Fibroblast of lung (primary cell): ENCODE measurements at regions not wholly inside any gene's neighbourhood (a gene's known extent, or its start where the extent isn't known, plus 50 kb on each side); places are given as distances from the start of the nearest gene placed in this dataset.

Experiments
- DNase-seq, 2 donors: peaks; one replicate each; pipeline versions ENCODE4 v3.0.0 to v3.0.0-alpha.2; 2010; ENCODE audit warnings: low read depth in 2 of 2
- H2AFZ ChIP-seq: 2 replicates; pipeline ENCODE4 v1.5.1; 2012; ENCODE audit warnings: low read length, control low read depth, inconsistent platforms
- H3K27ac ChIP-seq: 2 replicates; pipeline ENCODE4 v1.5.1; 2011; ENCODE audit warnings: low read length, control low read depth; ENCODE audit not compliant: insufficient read depth
- H3K27me3 ChIP-seq: 2 replicates; pipeline ENCODE4 v1.5.1; 2011; ENCODE audit warnings: mild to moderate bottlenecking, low read length; ENCODE audit not compliant: control insufficient read depth, insufficient read depth
- H3K36me3 ChIP-seq: 2 replicates; pipeline ENCODE4 v1.5.1; 2011; ENCODE audit warnings: low read length; ENCODE audit not compliant: control insufficient read depth, insufficient read depth
- H3K4me1 ChIP-seq: 2 replicates; pipeline ENCODE4 v1.5.1; 2011; ENCODE audit warnings: low read length; ENCODE audit not compliant: control insufficient read depth, insufficient read depth; ENCODE audit errors: extremely low read depth
- H3K4me2 ChIP-seq: 2 replicates; pipeline ENCODE4 v1.5.1; 2011; ENCODE audit warnings: low read length, control low read depth; ENCODE audit not compliant: insufficient read depth; ENCODE audit errors: extremely low read depth
- H3K4me3 ChIP-seq, 4 experiments: fragments of 200-600 bp in 1 of 4; sonication (generic) in 1 of 4; replicated peaks in 1 of 4; 2 replicates each; pipeline ENCODE4 v1.5.1; 2011 to 2016; ENCODE audit warnings: low read length in 4 of 4, low read depth in 3 of 4, mild to moderate bottlenecking in 3 of 4, control low read depth in 2 of 4, inconsistent platforms in 1 of 4, mixed read lengths in 1 of 4; ENCODE audit not compliant: insufficient read depth in 1 of 4; ENCODE audit errors: control extremely low read depth in 1 of 4
- H3K79me2 ChIP-seq: 2 replicates; pipeline ENCODE4 v1.5.1; 2012; ENCODE audit warnings: mild to moderate bottlenecking, low read length, inconsistent platforms; ENCODE audit not compliant: control insufficient read depth, insufficient read depth
- H3K9ac ChIP-seq: 2 replicates; pipeline ENCODE4 v1.5.1; 2011; ENCODE audit warnings: mild to moderate bottlenecking, low read length, control low read depth; ENCODE audit not compliant: insufficient read depth
- H3K9me3 ChIP-seq: 2 replicates; pipeline ENCODE4 v1.5.1; 2012; ENCODE audit warnings: low read depth, low read length; ENCODE audit not compliant: control insufficient read depth, insufficient read depth
- H4K20me1 ChIP-seq: 2 replicates; pipeline ENCODE4 v1.5.1; 2011; ENCODE audit warnings: low read length; ENCODE audit not compliant: control insufficient read depth, insufficient read depth; ENCODE audit errors: extremely low read depth
- EZH2 ChIP-seq: IDR thresholded peaks from 2 replicates; pipeline ENCODE4 v1.5.1; 2012; ENCODE audit warnings: low read length, control low read depth, mild to moderate bottlenecking; ENCODE audit errors: missing control alignments
- TF ChIP-seq, protein P1 (sequence below), 2 donors: IDR thresholded peaks in 1 of 2; conservative IDR thresholded peaks in 1 of 2; 1 replicate in 1 of 2; 2 replicates in 1 of 2; pipeline ENCODE4 v1.5.1; 2011 to 2012; ENCODE audit warnings: low read length in 2 of 2, control low read depth in 1 of 2, inconsistent platforms in 1 of 2, low read depth in 1 of 2, mild to moderate bottlenecking in 1 of 2

- no peaks in the 10 kb centered on the region for H3K4me1 ChIP-seq
- TF ChIP-seq, protein P1, sequence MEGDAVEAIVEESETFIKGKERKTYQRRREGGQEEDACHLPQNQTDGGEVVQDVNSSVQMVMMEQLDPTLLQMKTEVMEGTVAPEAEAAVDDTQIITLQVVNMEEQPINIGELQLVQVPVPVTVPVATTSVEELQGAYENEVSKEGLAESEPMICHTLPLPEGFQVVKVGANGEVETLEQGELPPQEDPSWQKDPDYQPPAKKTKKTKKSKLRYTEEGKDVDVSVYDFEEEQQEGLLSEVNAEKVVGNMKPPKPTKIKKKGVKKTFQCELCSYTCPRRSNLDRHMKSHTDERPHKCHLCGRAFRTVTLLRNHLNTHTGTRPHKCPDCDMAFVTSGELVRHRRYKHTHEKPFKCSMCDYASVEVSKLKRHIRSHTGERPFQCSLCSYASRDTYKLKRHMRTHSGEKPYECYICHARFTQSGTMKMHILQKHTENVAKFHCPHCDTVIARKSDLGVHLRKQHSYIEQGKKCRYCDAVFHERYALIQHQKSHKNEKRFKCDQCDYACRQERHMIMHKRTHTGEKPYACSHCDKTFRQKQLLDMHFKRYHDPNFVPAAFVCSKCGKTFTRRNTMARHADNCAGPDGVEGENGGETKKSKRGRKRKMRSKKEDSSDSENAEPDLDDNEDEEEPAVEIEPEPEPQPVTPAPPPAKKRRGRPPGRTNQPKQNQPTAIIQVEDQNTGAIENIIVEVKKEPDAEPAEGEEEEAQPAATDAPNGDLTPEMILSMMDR (conservative IDR thresholded peaks at IDR 0.05 in 1 of 2, IDR thresholded peaks at IDR 0.05 in 1 of 2; ENCODE audit: low read depth in 1 of 2, low read length in 2 of 2), result no peak
- no peak for TF ChIP-seq EZH2
- no peaks in the 10 kb centered on the region for H4K20me1 ChIP-seq
- H3K9ac ChIP-seq, result no peak overlapping the region
- H3K36me3 ChIP-seq, result no peaks in the 10 kb centered on the region
- H3K27ac ChIP-seq, result no peak overlapping the region
- no peak overlapping the region for H3K4me3 ChIP-seq
- no peaks in the 10 kb centered on the region for H3K9me3 ChIP-seq
- H3K79me2 ChIP-seq, result no peaks in the 10 kb centered on the region
- no peak overlapping the region for H2AFZ ChIP-seq
- H3K4me2 ChIP-seq, result no peak overlapping the region
- DNase-seq, result no peak
- H3K27me3 ChIP-seq, result no peaks in the 10 kb centered on the region
Observed at GRCh38 chr20:7264137-7264536, 496.7 kb downstream of the BMP2 start.

DNA sequence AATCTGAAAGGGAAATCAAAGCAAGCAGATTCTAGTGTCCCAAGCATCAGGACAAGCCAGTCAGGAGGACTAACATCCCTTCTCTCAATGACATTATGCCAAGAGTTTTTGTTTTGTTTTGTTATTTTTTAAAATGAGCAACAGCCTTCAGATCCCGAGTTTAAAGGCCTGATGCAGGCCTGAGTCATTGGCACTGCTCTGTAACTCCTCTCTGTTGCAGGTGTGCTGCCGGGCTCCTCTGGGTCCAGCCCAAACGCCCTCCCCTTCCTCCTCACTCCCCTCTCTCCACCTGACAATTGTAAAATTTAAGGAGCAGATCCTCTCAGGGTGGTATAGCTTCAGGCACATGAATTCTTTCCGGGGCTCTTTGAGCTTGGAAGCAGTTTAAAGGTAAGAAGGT, 502.0 kb downstream of the BMP2 start:
- no peaks in the 10 kb centered on the region for H3K36me3 ChIP-seq
- no peak overlapping the region for H3K4me3 ChIP-seq
- no peak for TF ChIP-seq EZH2
- TF ChIP-seq, protein P1 (conservative IDR thresholded peaks at IDR 0.05 in 1 of 2, IDR thresholded peaks at IDR 0.05 in 1 of 2; ENCODE audit: low read depth in 1 of 2, low read length in 2 of 2), result no peak

GRCh38 chr20:7272512-7272911, 505.0 kb downstream of the BMP2 start:
- H3K4me3 ChIP-seq, result no peak overlapping the region
- peak in 1 of 2 donors; percentile 1 for DNase-seq
- H3K27ac ChIP-seq, result no peak overlapping the region
- no peak overlapping the region for H3K4me2 ChIP-seq
- H4K20me1 ChIP-seq, result no peaks in the 10 kb centered on the region
- no peaks in the 10 kb centered on the region for H3K36me3 ChIP-seq
- H3K27me3 ChIP-seq, result no peaks in the 10 kb centered on the region
- H3K4me1 ChIP-seq, result no peaks in the 10 kb centered on the region
- TF ChIP-seq, protein P1 (conservative IDR thresholded peaks at IDR 0.05 in 1 of 2, IDR thresholded peaks at IDR 0.05 in 1 of 2; ENCODE audit: low read depth in 1 of 2, low read length in 2 of 2), result peak in 1 of 2 donors; percentile 21
- TF ChIP-seq EZH2, result no peak
- no peaks in the 10 kb centered on the region for H3K9me3 ChIP-seq
- no peak overlapping the region for H2AFZ ChIP-seq
- H3K9ac ChIP-seq, result no peak overlapping the region
- no peaks in the 10 kb centered on the region for H3K79me2 ChIP-seq

More for the DNA sequence above, 502.0 kb downstream of the BMP2 start:
- H3K9ac ChIP-seq, result no peak overlapping the region
- H4K20me1 ChIP-seq, result no peaks in the 10 kb centered on the region
- no peak overlapping the region for H3K27ac ChIP-seq
- H3K4me2 ChIP-seq, result no peak overlapping the region
- H2AFZ ChIP-seq, result no peak overlapping the region
- no peaks in the 10 kb centered on the region for H3K9me3 ChIP-seq
- DNase-seq, result no peak
- no peaks in the 10 kb centered on the region for H3K27me3 ChIP-seq
- H3K4me1 ChIP-seq, result no peaks in the 10 kb centered on the region
- no peaks in the 10 kb centered on the region for H3K79me2 ChIP-seq
